ENCODE measurements at regions not wholly inside any gene's neighbourhood (a gene's known extent, or its start where the extent isn't known, plus 50 kb on each side); places are given as distances from the start of the nearest gene placed in this dataset.

DNA sequence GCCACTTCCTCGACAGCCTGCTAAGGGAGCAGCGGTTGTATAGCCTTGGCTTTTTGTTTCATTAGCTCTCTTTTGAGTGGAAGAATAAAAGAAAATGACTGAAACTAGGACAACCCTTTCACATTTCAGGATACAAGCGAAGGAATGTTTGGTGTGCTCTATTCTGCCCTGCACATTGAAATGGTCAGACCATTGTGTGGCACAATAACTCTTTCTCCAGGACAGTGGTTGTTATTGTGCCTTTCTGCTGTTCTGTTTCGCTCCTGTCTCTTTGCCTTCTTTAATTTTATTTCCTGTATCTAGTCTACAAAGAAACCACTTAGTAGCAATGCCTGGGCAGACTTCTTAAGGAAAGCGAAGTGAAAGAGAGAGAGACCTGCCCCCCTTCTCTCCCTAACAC lies 473.7 kb downstream of the GBA3 start:
- TF ChIP-seq POLR2A (IDR thresholded peaks at IDR 0.05; ENCODE audit: low read length) (no peak), GATA1 (IDR thresholded peaks at IDR 0.05; ENCODE audit: low read depth, low read length) (no peak)

All from erythroblast (primary cell).